ENCODE measurements at regions not wholly inside any gene's neighbourhood (a gene's known extent, or its start where the extent isn't known, plus 50 kb on each side); places are given as distances from the start of the nearest gene placed in this dataset.

- Mint-ChIP-seq H3K4me1 (no peaks in the 10 kb centered on the region), H3K9me3 (peaks cover 0 to 10% (median 3%) of the 10 kb centered on the region in 7 donors), H3K4me3 (no peak overlapping the region), H3K27ac (no peak overlapping the region), H3K27me3 (ENCODE audit: low read depth in 3 of 3) (no peaks in the 10 kb centered on the region), H3K36me3 (no peaks in the 10 kb centered on the region)
- peaks cover 3 to 9% of the 10 kb centered on the region in 2 donors for H3K9me3 ChIP-seq (replicated peaks in 1 of 2; ENCODE audit: control insufficient read depth in 1 of 2, insufficient read depth in 1 of 2, low read length in 2 of 2)
- 20% methylated on average over 1 of the region's 2 CpGs for WGBS (ENCODE audit: insufficient coverage)
- no peak overlapping the region for H3K4me2 ChIP-seq (replicated peaks; ENCODE audit: extremely low read depth, low read length, poor library complexity, severe bottlenecking)
- H2AFZ ChIP-seq (ENCODE audit: insufficient read depth, low read depth, low read length, poor library complexity, severe bottlenecking): no peak overlapping the region
- H3K27me3 ChIP-seq (ENCODE audit: control insufficient read depth in 2 of 2, insufficient read depth in 2 of 2, low read length in 2 of 2): no peaks in the 10 kb centered on the region
- DNase-seq: no peak
- H4K20me1 ChIP-seq (ENCODE audit: insufficient read depth, low read length): no peaks in the 10 kb centered on the region
- no peak overlapping the region for H3K9ac ChIP-seq (ENCODE audit: insufficient read depth, low read length, poor library complexity, severe bottlenecking)
- H3K79me2 ChIP-seq (ENCODE audit: insufficient read depth, low read length): no peaks in the 10 kb centered on the region
- no peaks in the 10 kb centered on the region for H3K36me3 ChIP-seq (replicated peaks in 1 of 2; ENCODE audit: control insufficient read depth in 1 of 2, insufficient read depth in 2 of 2, low read length in 2 of 2)
- H3K4me1 ChIP-seq (ENCODE audit: control insufficient read depth in 1 of 2, insufficient read depth in 2 of 2, low read length in 2 of 2): no peaks in the 10 kb centered on the region
- intact Hi-C loops (cut with micrococcal nuclease): no loop called here
- H3K4me3 ChIP-seq (replicated peaks in 1 of 3; ENCODE audit: low read depth in 2 of 3, low read length in 3 of 3): no peak overlapping the region
- H3K27ac ChIP-seq (ENCODE audit: low read depth in 1 of 2, low read length in 2 of 2): no peak overlapping the region
- TF ChIP-seq CTCF (IDR thresholded peaks at IDR 0.05): no peak
Observed at GRCh38 chr10:83760142-83760541, 379.2 kb upstream of the GHITM start.

GRCh38 chr10:83764666-83765065, 374.6 kb upstream of the GHITM start:
- intact Hi-C loops (cut with micrococcal nuclease): no loop called here
- H3K9me3 ChIP-seq (replicated peaks in 1 of 2; ENCODE audit: control insufficient read depth in 1 of 2, insufficient read depth in 1 of 2, low read length in 2 of 2): peaks cover 0 to 4% of the 10 kb centered on the region in 2 donors
- no peak overlapping the region for H2AFZ ChIP-seq (ENCODE audit: insufficient read depth, low read depth, low read length, poor library complexity, severe bottlenecking)
- H3K79me2 ChIP-seq (ENCODE audit: insufficient read depth, low read length): no peaks in the 10 kb centered on the region
- no peaks in the 10 kb centered on the region for H4K20me1 ChIP-seq (ENCODE audit: insufficient read depth, low read length)
- no peak overlapping the region for H3K4me3 ChIP-seq (replicated peaks in 1 of 3; ENCODE audit: low read depth in 2 of 3, low read length in 3 of 3)
- H3K27ac ChIP-seq (ENCODE audit: low read depth in 1 of 2, low read length in 2 of 2): no peak overlapping the region
- no peak overlapping the region for H3K9ac ChIP-seq (ENCODE audit: insufficient read depth, low read length, poor library complexity, severe bottlenecking)
- H3K4me1 ChIP-seq (ENCODE audit: control insufficient read depth in 1 of 2, insufficient read depth in 2 of 2, low read length in 2 of 2): no peaks in the 10 kb centered on the region
- no peaks in the 10 kb centered on the region for H3K27me3 Mint-ChIP-seq (ENCODE audit: low read depth in 3 of 3)
- no peaks in the 10 kb centered on the region for H3K36me3 ChIP-seq (replicated peaks in 1 of 2; ENCODE audit: control insufficient read depth in 1 of 2, insufficient read depth in 2 of 2, low read length in 2 of 2)
- no peak for DNase-seq
- no peaks in the 10 kb centered on the region for H3K36me3 Mint-ChIP-seq
- TF ChIP-seq CTCF (IDR thresholded peaks at IDR 0.05): no peak
- peaks cover 0 to 6% (median 0%) of the 10 kb centered on the region in 7 donors for H3K9me3 Mint-ChIP-seq
- WGBS (ENCODE audit: insufficient coverage): 72% methylated on average over 5 of the region's 5 CpGs
- no peaks in the 10 kb centered on the region for H3K27me3 ChIP-seq (ENCODE audit: control insufficient read depth in 2 of 2, insufficient read depth in 2 of 2, low read length in 2 of 2)
- H3K4me1 Mint-ChIP-seq: no peaks in the 10 kb centered on the region
- H3K27ac Mint-ChIP-seq: no peak overlapping the region
- no peak overlapping the region for H3K4me2 ChIP-seq (replicated peaks; ENCODE audit: extremely low read depth, low read length, poor library complexity, severe bottlenecking)
- no peak overlapping the region for H3K4me3 Mint-ChIP-seq

All from CD14-positive monocyte (primary cell).